GM12878 (cell line): ENCODE measurements at regions not wholly inside any gene's neighbourhood (a gene's known extent, or its start where the extent isn't known, plus 50 kb on each side); places are given as distances from the start of the nearest gene placed in this dataset.

Experiments used
- ATAC-seq: fragments of 200-7000 bp; cut with Tn5 transposase; 3 replicates; pipeline ENCODE4 v1.9.1; 2020; ENCODE audit warnings: mild to moderate bottlenecking, moderate library complexity
- BruUV-seq: library from RNA; stranded (reverse); fragments of 400-500 nt; replicated peaks from 2 replicates; lab custom pipeline; 2021; lab: Mats Ljungman, UMichigan
- CTCF ChIA-PET: fragments of 300-600 bp; sonication (Branson Sonifier 250); formaldehyde crosslinking; extraction: SDS; loops from one replicate; lab custom pipeline; 2021; ENCODE audit warnings: inconsistent platforms; lab: Yijun Ruan, JAX
- POLR2A ChIA-PET: fragments of 350-600 bp; formaldehyde crosslinking; extraction: SDS; loops from one replicate; lab custom pipeline; 2021; ENCODE audit warnings: inconsistent platforms; lab: Charles Lee
- RAD21 ChIA-PET: fragments of 300-600 bp; sonication (Branson Sonifier 250); formaldehyde crosslinking; loops from one replicate; lab custom pipeline; 2023; ENCODE audit warnings: antibody characterized with exemption; ENCODE audit not compliant: unreplicated experiment; lab: Charles Lee
- SMC1A ChIA-PET: fragments of 300-600 bp; sonication (Branson Sonifier 250); formaldehyde crosslinking; loops from one replicate; lab custom pipeline; 2023; ENCODE audit not compliant: unreplicated experiment, uncharacterized antibody; lab: Charles Lee
- DNase-seq: peaks from one replicate; pipeline ENCODE4 v3.0.0-alpha.2; 2011; ENCODE audit warnings: low read depth, low spot score
- FAIRE-seq: peaks from 3 replicates; lab custom pipeline; 2011; peaks lifted over from hg19 to GRCh38; lab: Jason Lieb, UNC
- H2AFZ ChIP-seq: 2 replicates; pipeline ENCODE4 v1.6.0; 2011; ENCODE audit warnings: low read depth, low read length, control low read depth; ENCODE audit not compliant: control insufficient read depth
- H3K27ac ChIP-seq: 2 replicates; pipeline ENCODE4 v1.5.1; 2011; ENCODE audit warnings: control low read depth; ENCODE audit not compliant: control insufficient read depth, insufficient read depth
- H3K27me3 ChIP-seq, 2 experiments: replicated peaks in 1 of 2; 2 replicates each; pipeline versions ENCODE4 v1.6.0 to v1.6.1; 2011; ENCODE audit warnings: low read length in 1 of 2; ENCODE audit not compliant: control insufficient read depth in 2 of 2, insufficient read depth in 2 of 2
- H3K36me3 ChIP-seq, 2 experiments: 2 replicates each; pipeline ENCODE4 v1.5.1; 2011; ENCODE audit warnings: low read length in 1 of 2; ENCODE audit not compliant: control insufficient read depth in 2 of 2, insufficient read depth in 2 of 2
- H3K4me1 ChIP-seq: 2 replicates; pipeline ENCODE4 v1.6.1; 2011; ENCODE audit warnings: mild to moderate bottlenecking, low read length, moderate library complexity, mixed read lengths; ENCODE audit not compliant: control insufficient read depth, insufficient read depth
- H3K4me2 ChIP-seq: 2 replicates; pipeline ENCODE4 v1.6.0; 2011; ENCODE audit warnings: control low read depth; ENCODE audit not compliant: control insufficient read depth, insufficient read depth
- H3K4me3 ChIP-seq: fragments of 200-600 bp; sonication (generic); 2 replicates; pipeline ENCODE4 v1.5.1; 2016
- H3K79me2 ChIP-seq: 2 replicates; pipeline ENCODE4 v1.6.0; 2011; ENCODE audit warnings: low read length; ENCODE audit not compliant: control insufficient read depth, insufficient read depth
- H3K9ac ChIP-seq: 2 replicates; pipeline ENCODE4 v1.8.0; 2011; ENCODE audit warnings: low read length, control low read depth, mixed read lengths; ENCODE audit not compliant: control insufficient read depth, insufficient read depth
- H3K9me3 ChIP-seq: replicated peaks from 3 replicates; pipeline ENCODE4 v1.5.1; 2011; ENCODE audit warnings: mild to moderate bottlenecking, low read length; ENCODE audit not compliant: control insufficient read depth, insufficient read depth
- H4K20me1 ChIP-seq: 2 replicates; pipeline ENCODE4 v1.6.0; 2011; ENCODE audit not compliant: control insufficient read depth, insufficient read depth
- ATF7 ChIP-seq: fragments of 450-650 bp; IDR thresholded peaks from 2 replicates; pipeline ENCODE4 v1.6.1; 2016; ENCODE audit warnings: low read depth, mild to moderate bottlenecking
- ESRRA ChIP-seq: IDR thresholded peaks from 2 replicates; pipeline ENCODE4 v1.6.1; 2012; ENCODE audit warnings: mild to moderate bottlenecking, low read length, improper control_type of control experiment
- HCFC1 ChIP-seq: fragments of 150-350 bp; IDR thresholded peaks from 2 replicates; pipeline ENCODE4 v1.6.1; 2014; ENCODE audit warnings: low read length
- PAX5 ChIP-seq: IDR thresholded peaks from 2 replicates; pipeline ENCODE4 v1.6.1; 2011; ENCODE audit warnings: low read depth, low read length, borderline replicate concordance
- PML ChIP-seq: IDR thresholded peaks from 2 replicates; pipeline ENCODE4 v1.6.1; 2012; ENCODE audit warnings: low read length, inconsistent platforms
- POLR2AphosphoS5 ChIP-seq: IDR thresholded peaks from 2 replicates; pipeline ENCODE4 v1.6.1; 2011; ENCODE audit warnings: mild to moderate bottlenecking, low read length, inconsistent platforms
- REST ChIP-seq: IDR thresholded peaks from 2 replicates; pipeline ENCODE4 v1.6.1; 2012; ENCODE audit warnings: mild to moderate bottlenecking, low read depth, low read length
- RFX5 ChIP-seq: IDR thresholded peaks from 2 replicates; pipeline ENCODE4 v1.6.1; 2011; ENCODE audit warnings: low read depth, low read length, improper control_type of control experiment
- SMARCA5 ChIP-seq: fragments of 450-650 bp; IDR thresholded peaks from 2 replicates; pipeline ENCODE4 v1.6.1; 2017; ENCODE audit warnings: mild to moderate bottlenecking
- STAT1 ChIP-seq: fragments of 450-650 bp; conservative IDR thresholded peaks from 2 replicates; pipeline ENCODE4 v1.6.1; 2014; ENCODE audit warnings: antibody characterized with exemption, mild to moderate bottlenecking
- TAF1 ChIP-seq: IDR thresholded peaks from 2 replicates; pipeline ENCODE4 v1.6.1; 2011; ENCODE audit warnings: mild to moderate bottlenecking, low read depth, low read length, borderline replicate concordance
- USF1 ChIP-seq: IDR thresholded peaks from 2 replicates; pipeline ENCODE4 v1.6.1; 2011; ENCODE audit warnings: borderline replicate concordance, low read depth, mild to moderate bottlenecking, moderate library complexity, mixed read lengths, low read length; ENCODE audit not compliant: insufficient read depth; ENCODE audit errors: extremely low read length
- ZBTB40 ChIP-seq: fragments of 450-650 bp; IDR thresholded peaks from 2 replicates; pipeline ENCODE4 v1.6.1; 2016; ENCODE audit warnings: mild to moderate bottlenecking, moderate library complexity, borderline replicate concordance
- ZNF592 ChIP-seq: fragments of 450-650 bp; IDR thresholded peaks from 2 replicates; pipeline ENCODE4 v1.6.1; 2017; ENCODE audit warnings: mild to moderate bottlenecking, moderate library complexity
- WGBS: methylation state at CpG from one replicate; pipeline ENCODE4 v1.1.6; 2016; ENCODE audit warnings: low lambda C conversion rate; ENCODE audit not compliant: insufficient replicate concordance, insufficient coverage; ENCODE audit errors: missing lambda C conversion rate; 5-methylcytosine and 5-hydroxymethylcytosine counted together
- in situ Hi-C: fragments of 300-500 bp; cut with MboI; formaldehyde crosslinking; loops from 9 replicates; pipeline ENCODE4 v1.14.3; 2018; ENCODE audit warnings: mixed read lengths
- intact Hi-C: fragments of 100-400 bp; cut with micrococcal nuclease; formaldehyde crosslinking; loops from one replicate; pipeline ENCODE4 v1.14.2; 2022; ENCODE audit not compliant: unreplicated experiment

GRCh38 chr10:31204090-31204489 is 114.9 kb upstream of the ZEB1 start:
- RAD21 ChIA-PET: no interaction called here
- no peak for DNase-seq
- intact Hi-C loops: no loop called here
- SMC1A ChIA-PET: no interaction called here
- CTCF ChIA-PET: no interaction called here
- Histone ChIP-seq H3K27me3 (no peaks in the 10 kb centered on the region), H3K4me3 (no peak overlapping the region), H3K9ac (no peak overlapping the region), H3K27ac (no peak overlapping the region), H3K36me3 (no peaks in the 10 kb centered on the region), H3K4me2 (no peak overlapping the region), H4K20me1 (no peaks in the 10 kb centered on the region), H3K9me3 (no peaks in the 10 kb centered on the region), H3K4me1 (no peaks in the 10 kb centered on the region), H2AFZ (no peak overlapping the region), H3K79me2 (no peaks in the 10 kb centered on the region)
- FAIRE-seq: no peak
- POLR2A ChIA-PET: no interaction called here
- 91% methylated on average over 4 of the region's 4 CpGs for WGBS
- in situ Hi-C loops: no loop called here
- no TSS peak for BruUV-seq
- no peak for ATAC-seq
- TF ChIP-seq STAT1: no peak
- TF ChIP-seq PML: no peak
- TF ChIP-seq ATF7: no peak
- no peak for TF ChIP-seq USF1
- no peak for TF ChIP-seq POLR2AphosphoS5
- TF ChIP-seq REST: no peak
- no peak for TF ChIP-seq TAF1
- no peak for TF ChIP-seq ZBTB40
- no peak for TF ChIP-seq RFX5
- TF ChIP-seq ZNF592: no peak
- no peak for TF ChIP-seq SMARCA5
- no peak for TF ChIP-seq PAX5
- no peak for TF ChIP-seq HCFC1
- TF ChIP-seq ESRRA: no peak
